DOHH2 (cell line): ENCODE measurements at regions not wholly inside any gene's neighbourhood (a gene's known extent, or its start where the extent isn't known, plus 50 kb on each side); places are given as distances from the start of the nearest gene placed in this dataset.

Experiments used
- H3F3A ChIP-seq: fragments of 200-600 bp; sonication (generic), shearing (Covaris generic); 2 replicates; pipeline ENCODE4 v1.6.0; 2016; ENCODE audit warnings: antibody characterized with exemption, mild to moderate bottlenecking; ENCODE audit not compliant: control insufficient read depth, insufficient read depth
- H3K27ac ChIP-seq: fragments of 200-600 bp; sonication (generic); 2 replicates; pipeline ENCODE4 v1.5.1; 2014; ENCODE audit warnings: low read depth, mild to moderate bottlenecking, low read length, moderate library complexity
- H3K27me3 ChIP-seq: fragments of 200-600 bp; sonication (generic); 2 replicates; pipeline ENCODE4 v1.6.1; 2014; ENCODE audit warnings: mild to moderate bottlenecking, low read length, mixed read lengths; ENCODE audit not compliant: control insufficient read depth
- H3K36me3 ChIP-seq: fragments of 200-600 bp; sonication (generic); 2 replicates; pipeline ENCODE4 v1.6.1; 2014; ENCODE audit warnings: mild to moderate bottlenecking, low read length, moderate library complexity, mixed read lengths; ENCODE audit not compliant: control insufficient read depth
- H3K4me1 ChIP-seq: fragments of 200-600 bp; sonication (generic); 2 replicates; pipeline ENCODE4 v1.6.1; 2014; ENCODE audit warnings: mild to moderate bottlenecking, low read length, mixed read lengths; ENCODE audit not compliant: control insufficient read depth
- H3K4me2 ChIP-seq: fragments of 200-600 bp; sonication (generic); 2 replicates; pipeline ENCODE4 v1.6.0; 2014; ENCODE audit warnings: mild to moderate bottlenecking, low read length, moderate library complexity
- H3K4me3 ChIP-seq: fragments of 200-600 bp; sonication (generic); 2 replicates; pipeline ENCODE4 v1.5.1; 2014; ENCODE audit warnings: mild to moderate bottlenecking, low read length, mixed read lengths
- H3K79me2 ChIP-seq: fragments of 200-600 bp; sonication (generic); 2 replicates; pipeline ENCODE4 v1.6.1; 2014; ENCODE audit warnings: mild to moderate bottlenecking, low read length, mixed read lengths; ENCODE audit not compliant: control insufficient read depth
- H3K9me2 ChIP-seq: fragments of 200-600 bp; sonication (generic); replicated peaks from 2 replicates; pipeline ENCODE4 v1.6.1; 2014; ENCODE audit warnings: mild to moderate bottlenecking, low read length, mixed read lengths; ENCODE audit not compliant: control insufficient read depth
- H3K9me3 ChIP-seq: fragments of 200-600 bp; sonication (generic); 2 replicates; pipeline ENCODE4 v1.6.1; 2014; ENCODE audit warnings: antibody characterized with exemption, low read length, mixed read lengths; ENCODE audit not compliant: control insufficient read depth, insufficient read depth
- H4K20me1 ChIP-seq: fragments of 200-600 bp; sonication (generic); 2 replicates; pipeline ENCODE4 v1.6.0; 2014; ENCODE audit warnings: low read depth, mild to moderate bottlenecking, antibody characterized with exemption, low read length, moderate library complexity; ENCODE audit not compliant: control insufficient read depth, insufficient read depth
- CTCF ChIP-seq: fragments of 200-600 bp; sonication (generic); IDR thresholded peaks from one replicate; pipeline ENCODE4 v1.5.1; 2014; ENCODE audit warnings: antibody characterized with exemption, mild to moderate bottlenecking, low read depth, low read length; ENCODE audit not compliant: poor library complexity, severe bottlenecking
- EZH2phosphoT487 ChIP-seq: fragments of 200-600 bp; sonication (generic); IDR thresholded peaks from 2 replicates; pipeline ENCODE4 v1.6.1; 2017; ENCODE audit warnings: borderline replicate concordance, mild to moderate bottlenecking, antibody characterized with exemption, low read length, moderate library complexity, mixed read lengths

- no peak overlapping the region for H3K4me3 ChIP-seq
- H3K79me2 ChIP-seq = no peaks in the 10 kb centered on the region
- no peaks in the 10 kb centered on the region for H3K27me3 ChIP-seq
- TF ChIP-seq EZH2phosphoT487 (no peak), CTCF (no peak)
- H3F3A ChIP-seq = no peaks in the 10 kb centered on the region
- no peaks in the 10 kb centered on the region for H3K4me1 ChIP-seq
- H3K27ac ChIP-seq = no peak overlapping the region
- H3K36me3 ChIP-seq = no peaks in the 10 kb centered on the region
- no peaks in the 10 kb centered on the region; the same call in 1 of the 2 replicates for H3K9me3 ChIP-seq
- H3K9me2 ChIP-seq = no peaks in the 10 kb centered on the region
- H3K4me2 ChIP-seq = no peak overlapping the region
- H4K20me1 ChIP-seq = no peaks in the 10 kb centered on the region
Observed at GRCh38 chr5:107254214-107254901, 416.4 kb downstream of the EFNA5 start.

- TF ChIP-seq EZH2phosphoT487 (no peak), CTCF (no peak)
- Histone ChIP-seq H3K9me2 (no peaks in the 10 kb centered on the region), H3F3A (no peaks in the 10 kb centered on the region), H3K4me1 (no peaks in the 10 kb centered on the region), H3K36me3 (no peaks in the 10 kb centered on the region), H3K4me3 (no peak overlapping the region), H4K20me1 (no peaks in the 10 kb centered on the region), H3K27me3 (no peaks in the 10 kb centered on the region), H3K27ac (no peak overlapping the region), H3K79me2 (no peaks in the 10 kb centered on the region), H3K4me2 (no peak overlapping the region), H3K9me3 (no peaks in the 10 kb centered on the region; the same call in 1 of the 2 replicates)
Observed at GRCh38 chr5:107253246-107253645, 417.5 kb downstream of the EFNA5 start.

- TF ChIP-seq CTCF = no peak
- no peak for TF ChIP-seq EZH2phosphoT487
- Histone ChIP-seq H3K27me3 (no peaks in the 10 kb centered on the region), H4K20me1 (no peaks in the 10 kb centered on the region), H3K4me1 (no peaks in the 10 kb centered on the region), H3K4me3 (no peak overlapping the region), H3K79me2 (no peaks in the 10 kb centered on the region), H3K36me3 (no peaks in the 10 kb centered on the region), H3K9me2 (no peaks in the 10 kb centered on the region), H3F3A (no peaks in the 10 kb centered on the region), H3K4me2 (no peak overlapping the region), H3K27ac (no peak overlapping the region), H3K9me3 (no peaks in the 10 kb centered on the region)
Observed at GRCh38 chr5:107251151-107251550, 419.6 kb downstream of the EFNA5 start.
